Loucy (cell line): ENCODE measurements at regions not wholly inside any gene's neighbourhood (a gene's known extent, or its start where the extent isn't known, plus 50 kb on each side); places are given as distances from the start of the nearest gene placed in this dataset.

Experiments used
- H2AFZ ChIP-seq: fragments of 200-600 bp; sonication (generic); 2 replicates; pipeline ENCODE4 v1.6.0; 2016; ENCODE audit warnings: antibody characterized with exemption, mild to moderate bottlenecking, low read length, moderate library complexity
- H3F3A ChIP-seq: fragments of 200-600 bp; 2 replicates; pipeline ENCODE4 v1.6.0; 2016; ENCODE audit warnings: antibody characterized with exemption, low read depth, mild to moderate bottlenecking
- H3K27me3 ChIP-seq: fragments of 200-600 bp; sonication (generic); 2 replicates; pipeline ENCODE4 v1.6.1; 2014; ENCODE audit warnings: low read length, mild to moderate bottlenecking; ENCODE audit not compliant: insufficient read depth, poor library complexity, severe bottlenecking
- H3K36me3 ChIP-seq: fragments of 200-600 bp; sonication (generic); 2 replicates; pipeline ENCODE4 v1.6.1; 2016; ENCODE audit warnings: low read length; ENCODE audit not compliant: insufficient read depth
- H3K4me1 ChIP-seq: fragments of 200-600 bp; sonication (generic); 2 replicates; pipeline ENCODE4 v1.5.1; 2014; ENCODE audit warnings: low read length, mild to moderate bottlenecking; ENCODE audit not compliant: insufficient read depth, poor library complexity, severe bottlenecking
- H3K4me2 ChIP-seq: fragments of 200-600 bp; sonication (generic); 2 replicates; pipeline ENCODE4 v1.6.0; 2014; ENCODE audit warnings: antibody characterized with exemption, low read length, low read depth, mild to moderate bottlenecking; ENCODE audit not compliant: poor library complexity, severe bottlenecking
- H3K4me3 ChIP-seq: fragments of 200-600 bp; sonication (generic); 2 replicates; pipeline ENCODE4 v1.5.1; 2014; ENCODE audit warnings: low read length, mild to moderate bottlenecking, mixed read lengths; ENCODE audit not compliant: poor library complexity, severe bottlenecking
- H3K79me2 ChIP-seq: fragments of 200-600 bp; sonication (generic); 2 replicates; pipeline ENCODE4 v1.6.1; 2014; ENCODE audit warnings: low read length; ENCODE audit not compliant: insufficient read depth
- H3K9ac ChIP-seq: fragments of 200-600 bp; sonication (generic); 2 replicates; pipeline ENCODE4 v1.6.0; 2014; ENCODE audit warnings: mild to moderate bottlenecking, low read depth, low read length, moderate library complexity; ENCODE audit not compliant: poor library complexity, severe bottlenecking
- H3K9me2 ChIP-seq: fragments of 200-600 bp; sonication (generic); replicated peaks from 2 replicates; pipeline ENCODE4 v1.6.1; 2016; ENCODE audit warnings: low read depth, low read length, mixed read lengths
- H3K9me3 ChIP-seq: fragments of 200-600 bp; sonication (generic); 2 replicates; pipeline ENCODE4 v1.6.1; 2014; ENCODE audit warnings: mild to moderate bottlenecking, antibody characterized with exemption, low read length, low read depth; ENCODE audit not compliant: insufficient read depth
- H4K20me1 ChIP-seq: fragments of 200-600 bp; sonication (generic); 2 replicates; pipeline ENCODE4 v1.6.0; 2014; ENCODE audit warnings: antibody characterized with exemption, low read length, mild to moderate bottlenecking; ENCODE audit not compliant: insufficient read depth, poor library complexity, severe bottlenecking
- CTCF ChIP-seq: fragments of 200-600 bp; sonication (generic); conservative IDR thresholded peaks from 2 replicates; pipeline ENCODE4 v1.5.1; 2014; ENCODE audit warnings: mild to moderate bottlenecking, antibody characterized with exemption, low read length
- EZH2phosphoT487 ChIP-seq: fragments of 200-600 bp; IDR thresholded peaks from 2 replicates; pipeline ENCODE4 v1.6.1; 2018; ENCODE audit warnings: antibody characterized with exemption, mild to moderate bottlenecking, moderate library complexity, borderline replicate concordance

- Histone ChIP-seq H3K9me3 (no peaks in the 10 kb centered on the region), H3K79me2 (no peaks in the 10 kb centered on the region; the same call in 1 of the 2 replicates), H3K4me1 (peaks cover 39% of the 10 kb centered on the region), H3K36me3 (no peaks in the 10 kb centered on the region), H2AFZ (no peak overlapping the region), H3K9me2 (no peaks in the 10 kb centered on the region), H3K9ac (no peak overlapping the region), H3K4me2 (no peak overlapping the region), H3F3A (peaks cover 3% of the 10 kb centered on the region; the same call in 1 of the 2 replicates), H4K20me1 (no peaks in the 10 kb centered on the region), H3K27me3 (no peaks in the 10 kb centered on the region), H3K4me3 (no peak overlapping the region)
- TF ChIP-seq CTCF, result no peak
- no peak for TF ChIP-seq EZH2phosphoT487
Observed at GRCh38 chr6:6705915-6706675, 117.6 kb downstream of the LY86 start.

- no peak overlapping the region for H3K4me3 ChIP-seq
- no peaks in the 10 kb centered on the region for H3K9me3 ChIP-seq
- H3K9me2 ChIP-seq, result no peaks in the 10 kb centered on the region
- TF ChIP-seq CTCF, result no peak
- no peak for TF ChIP-seq EZH2phosphoT487
- no peaks in the 10 kb centered on the region for H3K27me3 ChIP-seq
- H3F3A ChIP-seq, result 0 out of 2 replicates have a peak, but pooled peaks cover under 1% of the 10 kb centered on the region
- no peaks in the 10 kb centered on the region for H4K20me1 ChIP-seq
- H3K9ac ChIP-seq, result no peak overlapping the region
- H3K4me1 ChIP-seq, result peaks cover 39% of the 10 kb centered on the region
- no peak overlapping the region for H2AFZ ChIP-seq
- no peaks in the 10 kb centered on the region for H3K79me2 ChIP-seq
- H3K4me2 ChIP-seq, result no peak overlapping the region
- no peaks in the 10 kb centered on the region for H3K36me3 ChIP-seq
Observed at GRCh38 chr6:6707143-6707542, 118.6 kb downstream of the LY86 start.

GRCh38 chr6:6709106-6709505, 120.6 kb downstream of the LY86 start:
- Histone ChIP-seq H2AFZ (no peak overlapping the region), H3K4me2 (no peak overlapping the region), H3K9me3 (no peaks in the 10 kb centered on the region), H3K9ac (no peak overlapping the region), H3K4me1 (peaks cover 42% of the 10 kb centered on the region), H3K79me2 (no peaks in the 10 kb centered on the region), H3K27me3 (no peaks in the 10 kb centered on the region), H3K9me2 (no peaks in the 10 kb centered on the region), H3K4me3 (no peak overlapping the region), H4K20me1 (no peaks in the 10 kb centered on the region), H3K36me3 (no peaks in the 10 kb centered on the region), H3F3A (no peaks in the 10 kb centered on the region)
- TF ChIP-seq CTCF (no peak), EZH2phosphoT487 (no peak)
